PFSK-1 (cell line): ENCODE measurements at regions not wholly inside any gene's neighbourhood (a gene's known extent, or its start where the extent isn't known, plus 50 kb on each side); places are given as distances from the start of the nearest gene placed in this dataset.

Experiments used
- POLR2AphosphoS5 ChIP-seq: IDR thresholded peaks from 2 replicates; pipeline ENCODE4 v1.6.1; 2012; ENCODE audit warnings: low read depth, mild to moderate bottlenecking, control low read depth, low read length, moderate library complexity
- TAF1 ChIP-seq: IDR thresholded peaks from 2 replicates; pipeline ENCODE4 v1.6.1; 2012; ENCODE audit warnings: low read length, control low read depth, borderline replicate concordance; ENCODE audit not compliant: insufficient read depth

DNA sequence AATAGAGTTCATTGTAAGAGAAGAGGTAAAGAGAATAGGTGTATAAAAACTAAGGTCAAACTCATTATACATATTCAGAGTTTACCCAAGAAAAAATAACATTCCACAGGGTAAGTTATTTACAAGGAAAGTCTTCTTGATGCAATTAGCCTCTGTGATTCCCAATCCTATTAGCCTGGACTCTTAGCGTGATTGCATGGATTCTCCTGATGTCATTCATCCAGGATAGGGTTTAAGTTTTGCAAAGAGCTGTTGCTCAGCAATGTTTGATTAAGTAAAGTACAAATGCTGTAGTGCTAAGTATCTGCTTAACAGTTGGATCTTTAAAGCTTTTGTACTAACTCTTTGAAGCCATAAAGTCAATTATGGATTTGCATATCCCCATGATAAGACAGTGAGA is 767.8 kb upstream of the LUZP2 start:
- no peak for TF ChIP-seq TAF1
- no peak for TF ChIP-seq POLR2AphosphoS5
